NCI-H2081 treated with DMSO at 0.1 percent for 48 hours (cell line): ENCODE measurements at regions not wholly inside any gene's neighbourhood (a gene's known extent, or its start where the extent isn't known, plus 50 kb on each side); places are given as distances from the start of the nearest gene placed in this dataset.

Experiments used
- DNase-seq: peaks from one replicate; lab custom pipeline; 2025; lab: John Stamatoyannopoulos, UW

- no peak for DNase-seq
Observed at GRCh38 chr21:39124681-39125251, 58.5 kb downstream of the PSMG1 start.

- no peak for DNase-seq
Observed at GRCh38 chr21:39123375-39123774, 59.9 kb downstream of the PSMG1 start.

GRCh38 chr21:39121600-39122355 lies 61.5 kb downstream of the PSMG1 start:
- DNase-seq: no peak

GRCh38 chr21:39120876-39121599 lies 62.2 kb downstream of the PSMG1 start:
- no peak for DNase-seq

GRCh38 chr21:39119891-39120290 lies 63.4 kb downstream of the PSMG1 start:
- DNase-seq: no peak

GRCh38 chr21:39118604-39119215 lies 64.5 kb downstream of the PSMG1 start:
- DNase-seq: no peak

GRCh38 chr21:39118061-39118460 lies 65.2 kb downstream of the PSMG1 start:
- DNase-seq: no peak

GRCh38 chr21:39117440-39117970 lies 65.7 kb downstream of the PSMG1 start:
- no peak for DNase-seq

- no peak for DNase-seq
Observed at GRCh38 chr21:39116761-39117439, 66.4 kb downstream of the PSMG1 start.

- DNase-seq: no peak
Observed at GRCh38 chr21:39115576-39116235, 67.5 kb downstream of the PSMG1 start.

GRCh38 chr21:39114871-39115575 lies 68.2 kb downstream of the PSMG1 start:
- DNase-seq: no peak

GRCh38 chr21:39111931-39112550 lies 71.2 kb downstream of the PSMG1 start:
- DNase-seq: no peak

GRCh38 chr21:39110431-39110830 lies 72.8 kb downstream of the PSMG1 start:
- no peak for DNase-seq

GRCh38 chr21:39109596-39110210 lies 73.5 kb downstream of the PSMG1 start:
- no peak for DNase-seq

- DNase-seq: no peak
Observed at GRCh38 chr21:39109163-39109530, 74.1 kb downstream of the PSMG1 start.

- DNase-seq: no peak
Observed at GRCh38 chr21:39108291-39109162, 74.7 kb downstream of the PSMG1 start.

GRCh38 chr21:39107739-39108138 lies 75.5 kb downstream of the PSMG1 start:
- DNase-seq: no peak

- DNase-seq: no peak
Observed at GRCh38 chr21:39106881-39107462, 76.3 kb downstream of the PSMG1 start.
